ENCODE measurements at regions not wholly inside any gene's neighbourhood (a gene's known extent, or its start where the extent isn't known, plus 50 kb on each side); places are given as distances from the start of the nearest gene placed in this dataset.
A peak's percentile ranks its signal among the peaks of the same experiment; 100 is the strongest.

DNA sequence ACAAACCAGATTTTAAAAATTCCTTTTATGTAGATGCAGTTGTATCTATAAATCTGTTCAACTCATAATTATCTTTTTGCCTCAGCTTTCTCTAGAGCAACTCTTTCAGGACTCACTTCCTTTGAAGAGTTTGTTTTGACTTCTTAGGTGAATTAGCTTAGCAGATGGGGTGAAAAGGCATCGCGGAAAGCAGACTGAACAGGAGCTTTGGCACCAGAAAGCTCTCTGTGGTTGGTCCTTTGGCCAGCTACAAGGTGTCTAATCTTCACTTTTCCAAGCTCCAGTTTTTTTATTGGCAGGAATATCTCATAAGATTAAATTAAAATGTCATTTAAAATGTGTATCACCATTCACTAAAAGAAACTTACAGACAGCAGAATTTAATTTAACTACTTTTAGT lies 60.6 kb upstream of the KLF12 start:
- POLR2A ChIA-PET, result no interaction called here
- 50% methylated on average over 2 of the region's 2 CpGs for WGBS (ENCODE audit: insufficient coverage)
- Mint-ChIP-seq H3K27ac (peak overlapping the region; percentile 23 to 31), H3K9me3 (no peaks in the 10 kb centered on the region), H3K4me3 (no peak overlapping the region), H3K27me3 (no peaks in the 10 kb centered on the region), H3K4me1 (peaks cover 33 to 39% (median 36%) of the 10 kb centered on the region in 3 donors), H3K36me3 (no peaks in the 10 kb centered on the region)
- H3K36me3 ChIP-seq (ENCODE audit: control insufficient read depth in 2 of 2, extremely low read depth in 1 of 2, insufficient read depth in 1 of 2, low read length in 1 of 2), result no peaks in the 10 kb centered on the region
- H3K4me3 ChIP-seq (ENCODE audit: control insufficient read depth in 1 of 2, extremely low read depth in 1 of 2, low read length in 1 of 2), result no peak overlapping the region
- no peaks in the 10 kb centered on the region for H3K27me3 ChIP-seq (replicated peaks in 1 of 2; ENCODE audit: control insufficient read depth in 2 of 2, extremely low read depth in 1 of 2, insufficient read depth in 2 of 2, low read length in 1 of 2)
- CTCF ChIA-PET, result interaction anchor here in 1 of 2 donors (0.6 kb wide), 1 partner anchor 92 kb away, joined by 3 read pairs; no protein-coding TSS in a partner anchor
- no peak overlapping the region for H3K27ac ChIP-seq (ENCODE audit: low read length)
- no peak for ATAC-seq (replicated peaks in 1 of 4)
- H3K9me3 ChIP-seq, result no peaks in the 10 kb centered on the region
- peaks cover 9 to 10% of the 10 kb centered on the region in 2 experiments for H3K4me1 ChIP-seq (ENCODE audit: control insufficient read depth in 1 of 2, extremely low read depth in 1 of 2, insufficient read depth in 2 of 2, low read length in 2 of 2)
- DNase-seq, result no peak

DNA sequence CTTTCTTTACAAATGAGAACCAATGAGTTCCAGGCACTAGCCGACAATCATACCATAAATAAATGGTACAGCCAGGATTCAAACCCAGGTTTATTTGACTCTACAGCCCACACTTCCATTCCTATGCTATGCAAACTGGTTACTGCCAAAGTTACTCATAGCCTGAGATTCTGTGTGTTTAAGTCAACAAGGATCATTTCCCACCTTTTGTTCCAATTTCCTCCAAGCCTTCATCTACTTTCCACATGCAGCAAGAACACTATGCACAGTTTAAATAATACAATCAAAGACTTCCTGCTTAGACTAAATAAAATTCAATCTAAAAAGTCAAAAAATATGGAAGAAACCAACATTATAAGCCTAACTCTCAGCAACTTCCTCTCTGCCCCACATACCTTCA lies 59.2 kb upstream of the KLF12 start:
- Mint-ChIP-seq H3K36me3 (no peaks in the 10 kb centered on the region), H3K27me3 (no peaks in the 10 kb centered on the region), H3K9me3 (no peaks in the 10 kb centered on the region), H3K27ac (peak overlapping the region; percentile 0 to 29), H3K4me3 (peak overlapping the region in 1 of 3 donors; percentile 5), H3K4me1 (peaks cover 33 to 39% (median 36%) of the 10 kb centered on the region in 3 donors)
- DNase-seq (no peak), ATAC-seq (replicated peaks in 1 of 4) (no peak)
- Histone ChIP-seq H3K4me1 (ENCODE audit: control insufficient read depth in 1 of 2, extremely low read depth in 1 of 2, insufficient read depth in 2 of 2, low read length in 2 of 2) (peaks cover 9 to 10% of the 10 kb centered on the region in 2 experiments), H3K27ac (ENCODE audit: low read length) (no peak overlapping the region), H3K9me3 (no peaks in the 10 kb centered on the region), H3K4me3 (ENCODE audit: control insufficient read depth in 1 of 2, extremely low read depth in 1 of 2, low read length in 1 of 2) (no peak overlapping the region), H3K27me3 (replicated peaks in 1 of 2; ENCODE audit: control insufficient read depth in 2 of 2, extremely low read depth in 1 of 2, insufficient read depth in 2 of 2, low read length in 1 of 2) (no peaks in the 10 kb centered on the region), H3K36me3 (ENCODE audit: control insufficient read depth in 2 of 2, extremely low read depth in 1 of 2, insufficient read depth in 1 of 2, low read length in 1 of 2) (no peaks in the 10 kb centered on the region)
- 100% methylated on average over 1 of the region's 1 CpG for WGBS (ENCODE audit: insufficient coverage)
- CTCF ChIA-PET, result no interaction called here
- POLR2A ChIA-PET, result no interaction called here

DNA sequence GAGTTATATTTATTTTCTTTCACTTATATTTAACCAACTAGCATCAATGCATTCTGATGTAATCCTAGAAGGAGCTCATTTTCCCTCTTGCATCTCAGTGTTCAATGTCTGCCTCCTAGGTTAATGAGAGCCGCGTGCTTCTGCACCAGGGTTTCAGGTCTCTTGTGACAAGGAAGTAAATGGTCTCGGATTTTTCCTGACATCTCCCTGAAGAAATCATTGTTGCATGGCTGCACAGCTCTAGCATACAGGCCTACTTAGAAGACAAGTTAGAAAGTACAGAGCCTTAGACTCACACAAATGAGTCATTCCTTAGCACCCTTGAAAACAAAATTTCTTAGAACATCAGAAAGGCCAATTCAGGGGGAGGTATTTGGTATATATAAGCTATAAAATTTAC lies 57.2 kb upstream of the KLF12 start:
- WGBS (ENCODE audit: insufficient coverage), result 63% methylated on average over 3 of the region's 3 CpGs
- H3K4me1 ChIP-seq (ENCODE audit: control insufficient read depth in 1 of 2, extremely low read depth in 1 of 2, insufficient read depth in 2 of 2, low read length in 2 of 2), result peaks cover 9 to 10% of the 10 kb centered on the region in 2 experiments
- DNase-seq, result no peak
- H3K4me3 ChIP-seq (ENCODE audit: control insufficient read depth in 1 of 2, extremely low read depth in 1 of 2, low read length in 1 of 2), result no peak overlapping the region
- Mint-ChIP-seq H3K27me3 (no peaks in the 10 kb centered on the region), H3K4me1 (peaks cover 33 to 39% (median 36%) of the 10 kb centered on the region in 3 donors), H3K9me3 (no peaks in the 10 kb centered on the region), H3K27ac (no peak overlapping the region), H3K4me3 (no peak overlapping the region), H3K36me3 (no peaks in the 10 kb centered on the region)
- peak in 2 of 4 experiments; percentile 67 to 71 for ATAC-seq (replicated peaks in 1 of 4)
- no peaks in the 10 kb centered on the region for H3K36me3 ChIP-seq (ENCODE audit: control insufficient read depth in 2 of 2, extremely low read depth in 1 of 2, insufficient read depth in 1 of 2, low read length in 1 of 2)
- POLR2A ChIA-PET, result interaction anchor here in 1 of 2 donors (0.6 to 1.1 kb wide), 2 partner anchors 21 to 1135 kb away, joined by 3 read pairs; no protein-coding TSS in a partner anchor
- no peaks in the 10 kb centered on the region for H3K9me3 ChIP-seq
- no peak overlapping the region for H3K27ac ChIP-seq (ENCODE audit: low read length)
- H3K27me3 ChIP-seq (replicated peaks in 1 of 2; ENCODE audit: control insufficient read depth in 2 of 2, extremely low read depth in 1 of 2, insufficient read depth in 2 of 2, low read length in 1 of 2), result no peaks in the 10 kb centered on the region
- CTCF ChIA-PET, result interaction anchor here (0.5 to 2.4 kb wide), 3 partner anchors 96 to 1444 kb away, joined by 3 to 20 read pairs (median 11); no protein-coding TSS in a partner anchor

DNA sequence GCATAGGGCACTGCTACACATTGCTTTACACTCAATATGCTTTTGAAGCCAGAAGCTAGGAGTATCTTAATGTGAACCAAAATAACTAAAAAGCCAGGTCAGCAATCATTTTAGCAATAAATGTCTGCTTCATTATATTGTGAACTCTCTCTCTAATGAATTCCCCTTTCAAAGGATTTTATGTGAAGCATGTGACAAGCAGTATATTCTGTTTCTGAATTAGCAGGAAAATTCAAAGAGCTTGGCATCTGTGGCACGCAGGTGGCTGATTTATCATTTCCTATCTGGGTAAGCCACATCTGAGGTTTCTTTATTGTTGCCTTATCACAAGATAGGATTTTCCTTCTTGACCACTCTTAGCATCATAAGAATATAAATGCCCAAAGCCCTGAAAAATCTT lies 56.8 kb upstream of the KLF12 start:
- peaks cover 33 to 39% (median 36%) of the 10 kb centered on the region in 3 donors for H3K4me1 Mint-ChIP-seq
- H3K27me3 Mint-ChIP-seq, result no peaks in the 10 kb centered on the region
- H3K4me1 ChIP-seq (ENCODE audit: control insufficient read depth in 1 of 2, extremely low read depth in 1 of 2, insufficient read depth in 2 of 2, low read length in 2 of 2), result peaks cover 9 to 10% of the 10 kb centered on the region in 2 experiments
- DNase-seq (peak in 1 of 35 experiments; percentile 23), ATAC-seq (replicated peaks in 1 of 4) (peak in 3 of 4 experiments; percentile 45 to 52 (median 46))
- no peaks in the 10 kb centered on the region for H3K27me3 ChIP-seq (replicated peaks in 1 of 2; ENCODE audit: control insufficient read depth in 2 of 2, extremely low read depth in 1 of 2, insufficient read depth in 2 of 2, low read length in 1 of 2)
- no peaks in the 10 kb centered on the region for H3K36me3 ChIP-seq (ENCODE audit: control insufficient read depth in 2 of 2, extremely low read depth in 1 of 2, insufficient read depth in 1 of 2, low read length in 1 of 2)
- H3K4me3 ChIP-seq (ENCODE audit: control insufficient read depth in 1 of 2, extremely low read depth in 1 of 2, low read length in 1 of 2), result no peak overlapping the region
- H3K9me3 Mint-ChIP-seq, result no peaks in the 10 kb centered on the region
- no peaks in the 10 kb centered on the region for H3K9me3 ChIP-seq
- H3K36me3 Mint-ChIP-seq, result no peaks in the 10 kb centered on the region
- CTCF ChIA-PET, result interaction anchor here (0.5 to 2.4 kb wide), 2 partner anchors 97 to 1444 kb away, joined by 3 to 20 read pairs; no protein-coding TSS in a partner anchor
- WGBS (ENCODE audit: insufficient coverage), result no CpG with 5 or more reads among the region's 1 CpG
- no peak overlapping the region for H3K27ac ChIP-seq (ENCODE audit: low read length)
- H3K4me3 Mint-ChIP-seq, result no peak overlapping the region
- H3K27ac Mint-ChIP-seq, result no peak overlapping the region
- POLR2A ChIA-PET, result interaction anchor here in 1 of 2 donors (1.1 kb wide), 1 partner anchor 21 kb away, joined by 3 read pairs; no protein-coding TSS in a partner anchor

DNA sequence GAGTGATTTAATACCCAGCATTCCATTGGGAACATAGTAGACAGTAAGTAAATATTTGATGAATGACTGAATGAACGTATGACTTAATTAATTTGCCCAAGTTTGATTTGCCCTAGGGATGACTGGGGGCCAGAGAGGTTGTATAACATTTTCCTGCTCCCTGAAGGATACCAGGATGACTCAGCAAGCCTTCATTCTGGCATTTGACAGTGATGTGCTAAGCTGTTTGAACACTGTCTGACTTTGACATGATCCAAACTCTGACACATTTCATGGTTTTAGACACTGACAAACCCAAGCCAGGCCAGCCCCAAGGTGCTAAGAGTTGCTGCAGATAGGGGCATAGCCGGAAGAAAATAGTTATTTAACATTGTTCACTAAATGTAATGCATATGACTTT lies 53.4 kb upstream of the KLF12 start:
- ChIA-PET POLR2A (no interaction called here), CTCF (interaction anchor here in 1 of 2 donors (0.7 kb wide), 1 partner anchor 46 kb away, joined by 3 read pairs; no protein-coding TSS in a partner anchor)
- H3K4me1 Mint-ChIP-seq, result peaks cover 11 to 18% (median 14%) of the 10 kb centered on the region in 3 donors
- Histone ChIP-seq H3K36me3 (ENCODE audit: control insufficient read depth in 2 of 2, extremely low read depth in 1 of 2, insufficient read depth in 1 of 2, low read length in 1 of 2) (no peaks in the 10 kb centered on the region), H3K27me3 (replicated peaks in 1 of 2; ENCODE audit: control insufficient read depth in 2 of 2, extremely low read depth in 1 of 2, insufficient read depth in 2 of 2, low read length in 1 of 2) (no peaks in the 10 kb centered on the region), H3K4me1 (ENCODE audit: control insufficient read depth in 1 of 2, extremely low read depth in 1 of 2, insufficient read depth in 2 of 2, low read length in 2 of 2) (peaks cover 6 to 9% of the 10 kb centered on the region in 2 experiments), H3K9me3 (no peaks in the 10 kb centered on the region), H3K4me3 (ENCODE audit: control insufficient read depth in 1 of 2, extremely low read depth in 1 of 2, low read length in 1 of 2) (no peak overlapping the region), H3K27ac (ENCODE audit: low read length) (no peak overlapping the region)
- no peak overlapping the region for H3K27ac Mint-ChIP-seq
- DNase-seq (no peak), ATAC-seq (replicated peaks in 1 of 4) (no peak)
- H3K36me3 Mint-ChIP-seq, result no peaks in the 10 kb centered on the region
- H3K9me3 Mint-ChIP-seq, result peaks cover 0 to 5% (median 0%) of the 10 kb centered on the region in 3 donors
- no peaks in the 10 kb centered on the region for H3K27me3 Mint-ChIP-seq
- no peak overlapping the region for H3K4me3 Mint-ChIP-seq
- 100% methylated on average over 1 of the region's 2 CpGs for WGBS (ENCODE audit: insufficient coverage)

DNA sequence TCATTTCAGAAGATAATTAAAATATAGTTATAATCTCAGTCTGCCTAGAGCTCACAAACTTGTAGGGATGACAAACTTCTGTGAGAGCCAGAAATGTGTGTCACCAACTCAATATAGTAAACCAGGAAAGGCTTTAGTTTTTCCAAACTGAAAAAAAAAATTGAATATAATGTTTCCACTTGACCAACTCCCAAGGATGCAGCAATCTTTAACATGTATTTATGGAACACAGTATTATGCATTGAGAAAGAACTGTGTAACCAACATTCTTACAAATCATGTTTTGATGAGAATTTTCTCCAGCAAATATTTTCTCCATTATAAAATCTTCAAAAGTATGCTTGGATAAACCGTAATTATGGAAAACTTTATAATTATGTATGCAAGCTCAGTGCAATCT lies 50.1 kb upstream of the KLF12 start:
- Mint-ChIP-seq H3K36me3 (no peaks in the 10 kb centered on the region), H3K27me3 (no peaks in the 10 kb centered on the region), H3K4me3 (no peak overlapping the region), H3K27ac (no peak overlapping the region), H3K4me1 (no peaks in the 10 kb centered on the region), H3K9me3 (peaks cover 0 to 5% (median 0%) of the 10 kb centered on the region in 3 donors)
- H3K4me3 ChIP-seq (ENCODE audit: control insufficient read depth in 1 of 2, extremely low read depth in 1 of 2, low read length in 1 of 2), result no peak overlapping the region
- no peaks in the 10 kb centered on the region for H3K36me3 ChIP-seq (ENCODE audit: control insufficient read depth in 2 of 2, extremely low read depth in 1 of 2, insufficient read depth in 1 of 2, low read length in 1 of 2)
- no CpG with 5 or more reads among the region's 1 CpG for WGBS (ENCODE audit: insufficient coverage)
- H3K4me1 ChIP-seq (ENCODE audit: control insufficient read depth in 1 of 2, extremely low read depth in 1 of 2, insufficient read depth in 2 of 2, low read length in 2 of 2), result no peaks in the 10 kb centered on the region
- no peak for ATAC-seq (replicated peaks in 1 of 4)
- no peak overlapping the region for H3K27ac ChIP-seq (ENCODE audit: low read length)
- ChIA-PET CTCF (no interaction called here), POLR2A (interaction anchor here (0.6 to 0.7 kb wide), 2 partner anchors 317 to 447 kb away, joined by 3 to 4 read pairs; no protein-coding TSS in a partner anchor)
- DNase-seq, result no peak
- no peaks in the 10 kb centered on the region for H3K9me3 ChIP-seq
- H3K27me3 ChIP-seq (replicated peaks in 1 of 2; ENCODE audit: control insufficient read depth in 2 of 2, extremely low read depth in 1 of 2, insufficient read depth in 2 of 2, low read length in 1 of 2), result no peaks in the 10 kb centered on the region
